GM21825 (cell line): ENCODE measurements at regions not wholly inside any gene's neighbourhood (a gene's known extent, or its start where the extent isn't known, plus 50 kb on each side); places are given as distances from the start of the nearest gene placed in this dataset.
"Not testable (repeated sequence)": the region's sequence is repeated elsewhere in the genome, so short reads cannot be mapped to it uniquely, and the experiment has no call there.

ENCODE experiments used
- ATAC-seq: cut with Tn5 transposase; IDR thresholded peaks from one replicate; pipeline ENCODE4 v1.9.1; 2021; ENCODE audit warnings: mild to moderate bottlenecking, moderate library complexity; ENCODE audit not compliant: unreplicated experiment

DNA sequence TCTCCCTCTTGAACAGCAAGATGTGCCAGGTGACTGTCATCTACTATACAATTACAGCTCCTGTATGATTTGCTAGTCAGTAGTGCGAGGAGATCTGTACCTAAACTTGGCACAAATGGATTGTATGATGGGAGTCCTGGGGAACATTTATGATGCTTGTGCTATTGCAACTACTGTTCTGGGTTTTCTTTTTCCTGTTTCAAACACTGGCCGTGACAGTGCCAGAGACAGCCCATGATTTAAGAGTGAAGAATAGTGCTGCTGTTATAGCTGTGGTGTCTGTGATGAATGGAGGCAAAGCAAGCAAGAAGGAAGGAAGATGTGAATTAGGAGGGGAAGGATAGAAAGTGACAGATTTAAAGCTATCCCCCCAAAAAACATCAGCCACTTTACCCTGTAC is 1868.9 kb downstream of the PCDH7 start:
- no peak for ATAC-seq

DNA sequence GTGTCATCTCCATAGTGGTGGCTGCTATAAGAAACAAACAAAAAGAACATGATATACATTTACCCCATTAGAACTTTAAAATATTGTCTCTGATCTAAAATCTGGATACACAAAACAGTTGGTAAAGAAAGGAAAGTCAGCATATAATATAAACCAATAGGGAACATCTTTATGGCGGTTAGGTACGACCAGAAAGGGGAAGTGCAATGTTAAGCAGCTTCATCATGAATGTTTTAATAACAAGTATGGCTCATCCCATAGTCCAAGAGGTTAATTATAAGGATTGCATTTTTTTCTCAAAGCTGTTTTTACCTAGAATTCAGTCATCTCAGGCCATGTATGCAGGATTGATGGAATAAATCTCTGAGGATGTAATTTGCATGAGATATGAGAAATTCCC is 1869.7 kb downstream of the PCDH7 start:
- no peak for ATAC-seq

DNA sequence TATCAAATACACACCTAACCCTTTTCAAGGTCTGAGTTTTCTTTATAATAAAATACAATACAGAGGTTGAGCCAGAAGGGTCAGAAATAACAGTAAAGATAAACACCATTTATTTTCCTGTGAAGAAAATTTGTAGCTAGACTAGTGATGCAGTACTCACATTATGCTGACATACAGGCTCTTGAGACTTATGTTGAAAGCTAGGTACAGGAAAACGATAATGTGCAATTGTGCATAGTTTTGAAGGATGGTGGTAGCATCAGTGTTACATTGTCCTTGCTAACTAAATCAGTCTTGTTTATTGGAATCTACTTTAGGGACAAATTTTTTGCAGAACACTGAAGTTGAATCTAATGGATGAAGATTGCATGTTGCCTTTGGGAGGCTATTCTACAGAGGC is 1877.2 kb downstream of the PCDH7 start:
- ATAC-seq = no peak

GRCh38 chr4:32601848-32602247 is 1881.7 kb downstream of the PCDH7 start:
- no peak for ATAC-seq

DNA sequence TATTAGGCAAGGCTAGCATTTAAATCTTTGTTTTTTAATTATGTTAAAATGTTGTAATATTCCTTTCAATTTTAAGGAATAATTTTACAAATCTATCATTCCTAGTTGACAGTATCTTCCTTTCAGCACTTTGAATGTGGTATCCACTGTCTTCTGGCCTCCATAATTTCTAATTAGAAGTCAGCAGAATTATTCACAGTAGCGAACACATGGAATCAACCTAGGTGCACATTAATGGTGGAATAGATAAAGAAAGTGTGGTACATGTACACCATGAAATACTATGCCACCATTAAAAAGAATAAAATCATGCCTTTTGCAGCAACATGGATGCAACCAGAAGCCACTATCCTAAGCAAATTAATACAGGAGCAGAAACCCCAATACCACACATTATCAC is 1887.8 kb downstream of the PCDH7 start:
- no peak for ATAC-seq

DNA sequence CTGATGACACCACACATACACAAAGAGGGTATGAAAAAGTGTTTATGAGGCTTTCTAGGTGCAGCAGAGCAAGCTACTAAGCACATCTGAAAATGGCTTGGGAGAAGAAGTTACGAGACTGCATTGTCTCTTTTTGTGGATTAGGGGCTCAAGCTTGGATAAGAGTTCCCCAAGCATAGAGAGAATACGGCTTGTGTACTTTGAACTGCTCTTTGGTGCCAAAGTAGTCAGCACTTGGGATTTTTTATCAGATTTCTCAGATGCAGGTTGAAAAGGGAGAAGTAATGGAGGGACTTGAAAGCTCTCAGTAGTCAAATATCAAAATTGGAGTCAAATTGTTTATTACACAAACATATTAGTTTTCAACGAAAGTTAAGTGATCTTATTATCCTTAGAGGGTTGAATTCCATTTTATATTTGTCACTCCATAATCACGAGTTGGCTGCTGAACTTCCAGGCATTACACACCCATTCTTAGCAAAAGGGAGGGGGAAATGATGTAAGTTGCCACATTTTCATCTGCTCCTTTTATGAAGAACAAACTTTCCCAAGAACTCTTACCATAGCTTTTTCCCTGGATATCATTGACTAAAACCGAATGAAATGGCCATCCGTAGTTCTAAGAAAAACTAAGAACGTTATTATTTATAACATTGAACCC is 1904.9 kb downstream of the PCDH7 start:
- no peak for ATAC-seq

- no peak for ATAC-seq
These were observed 1905.6 kb downstream of the PCDH7 start for GRCh38 chr4:32625687-32626337.

DNA sequence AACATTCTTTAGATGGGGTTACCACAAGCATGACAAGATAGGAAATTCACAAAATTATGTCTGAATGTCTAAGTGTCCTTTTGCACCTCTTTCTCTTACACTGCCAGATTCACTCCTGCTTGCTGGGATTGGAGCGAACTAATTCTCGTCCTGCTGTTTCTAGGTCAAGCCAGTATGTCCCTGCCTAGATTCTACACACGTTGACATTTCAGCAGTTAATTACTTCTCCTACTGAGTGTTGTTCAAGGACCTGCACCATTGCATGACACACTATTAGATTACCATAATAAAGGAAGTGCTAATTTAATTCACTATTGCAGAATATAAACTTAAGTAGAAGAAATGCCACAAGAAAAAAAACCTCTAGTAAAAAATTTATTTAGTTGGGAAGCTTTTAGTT is 1911.7 kb downstream of the PCDH7 start:
- ATAC-seq = no peak

DNA sequence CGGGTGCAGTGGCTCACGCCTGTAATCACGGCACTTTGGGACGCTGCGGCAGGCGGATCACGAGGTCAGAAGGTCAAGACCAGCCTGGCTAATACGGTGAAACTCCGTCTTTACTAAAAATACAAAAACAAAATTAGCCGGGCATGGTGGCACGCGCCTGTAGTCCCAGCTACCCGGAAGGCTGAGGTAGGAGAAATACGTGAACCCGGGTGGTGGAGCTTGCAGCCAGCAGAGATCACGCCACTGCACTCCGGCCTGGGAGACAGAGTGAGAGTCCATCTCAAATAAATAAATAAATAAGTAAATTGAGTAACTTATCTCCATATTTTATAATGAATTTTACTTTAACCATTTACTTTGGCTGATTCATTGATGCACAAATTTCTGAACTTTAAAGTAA is 1913.3 kb downstream of the PCDH7 start:
- no peak for ATAC-seq

- ATAC-seq = no peak
These were observed 1925.5 kb downstream of the PCDH7 start for GRCh38 chr4:32645653-32646052.

- no peak for ATAC-seq
These were observed 1937.8 kb downstream of the PCDH7 start for GRCh38 chr4:32658019-32658418.

GRCh38 chr4:32661229-32661628 is 1941.1 kb downstream of the PCDH7 start:
- ATAC-seq = no peak

DNA sequence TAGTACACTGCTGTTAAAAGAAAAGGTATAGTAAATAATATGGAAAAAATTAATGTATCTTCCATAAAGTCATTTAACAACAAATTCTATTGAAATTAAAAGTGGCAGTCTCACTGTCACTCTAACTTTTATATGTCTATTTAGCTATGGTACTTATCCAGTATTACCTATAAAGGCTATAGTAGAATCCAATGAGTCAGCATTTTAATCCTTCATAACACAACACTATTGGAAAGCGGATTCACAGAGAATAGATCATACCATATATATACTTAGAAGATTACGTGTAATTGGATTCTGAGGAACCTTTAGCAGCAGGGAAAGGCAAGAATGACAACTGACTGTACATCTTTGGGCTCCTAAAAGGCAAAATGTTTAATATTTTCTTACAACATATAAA is 1942.6 kb downstream of the PCDH7 start:
- ATAC-seq = no peak

GRCh38 chr4:32672359-32672758 is 1952.2 kb downstream of the PCDH7 start:
- ATAC-seq = no peak

- no peak for ATAC-seq
These were observed 1960.8 kb downstream of the PCDH7 start for GRCh38 chr4:32680946-32681345.

- no peak for ATAC-seq
These were observed 1964.0 kb downstream of the PCDH7 start for GRCh38 chr4:32684160-32684559.

GRCh38 chr4:32686123-32686522 is 1966.0 kb downstream of the PCDH7 start:
- no peak for ATAC-seq

DNA sequence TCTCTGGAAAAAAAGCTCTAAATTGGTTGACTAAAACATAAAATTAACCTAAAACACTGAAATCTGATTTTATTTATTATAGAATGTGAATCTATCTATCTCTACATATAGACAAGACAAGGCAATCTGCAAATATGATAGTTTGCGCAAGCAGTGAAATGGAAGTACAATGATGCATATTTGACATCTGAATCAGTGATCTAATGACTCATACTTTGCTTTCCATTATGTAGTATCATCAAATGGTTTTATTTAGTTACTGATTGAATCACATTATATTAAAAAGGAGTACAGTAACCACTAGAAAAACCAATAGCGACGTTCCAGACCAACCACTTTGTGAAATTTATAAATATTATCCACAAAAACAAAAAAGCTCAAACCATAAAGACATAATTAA is 1969.3 kb downstream of the PCDH7 start:
- no peak for ATAC-seq

DNA sequence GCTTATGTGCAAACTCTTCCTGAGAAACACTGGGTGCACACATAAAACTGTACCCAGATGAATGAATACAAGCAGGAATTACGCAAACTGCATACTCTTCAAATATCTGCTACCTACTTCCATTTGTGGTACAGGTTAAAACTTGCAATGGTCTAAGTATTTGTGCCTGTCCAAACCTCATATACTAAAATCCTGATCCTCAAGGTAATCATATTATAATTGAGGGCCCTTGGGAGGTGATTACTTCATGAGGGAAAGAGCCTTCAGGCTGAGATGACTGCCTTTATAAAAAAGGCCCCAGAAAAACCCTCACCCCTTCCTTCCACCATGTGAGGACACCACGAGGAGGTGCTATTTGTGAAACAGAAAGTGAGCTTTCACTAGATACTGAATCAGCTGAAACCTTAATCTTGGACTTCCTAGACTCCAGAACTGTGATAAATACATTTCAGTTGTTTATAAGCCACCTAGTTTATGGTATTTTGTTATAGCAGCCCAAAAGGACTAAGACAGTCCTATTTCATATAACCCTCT is 1977.2 kb downstream of the PCDH7 start:
- ATAC-seq = no peak

DNA sequence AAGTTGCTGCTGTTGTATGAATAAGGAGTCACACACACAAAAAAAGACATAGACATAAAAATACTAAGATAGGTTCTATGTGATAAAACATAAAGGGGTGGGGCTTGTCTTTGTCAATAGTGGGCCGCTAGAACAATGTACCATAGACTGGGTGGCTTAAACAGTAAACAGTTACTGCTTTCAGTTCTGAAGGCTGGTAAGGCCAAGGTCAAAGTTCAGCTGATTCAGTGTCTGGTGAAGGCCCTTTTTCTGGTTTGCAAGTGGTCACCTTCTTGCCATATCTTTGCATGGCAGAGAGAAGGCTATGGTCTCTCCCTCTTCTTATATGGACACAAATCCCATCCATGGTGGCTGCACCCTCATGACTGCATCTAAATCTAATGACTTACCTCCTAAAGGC is 1980.7 kb downstream of the PCDH7 start:
- no peak for ATAC-seq

DNA sequence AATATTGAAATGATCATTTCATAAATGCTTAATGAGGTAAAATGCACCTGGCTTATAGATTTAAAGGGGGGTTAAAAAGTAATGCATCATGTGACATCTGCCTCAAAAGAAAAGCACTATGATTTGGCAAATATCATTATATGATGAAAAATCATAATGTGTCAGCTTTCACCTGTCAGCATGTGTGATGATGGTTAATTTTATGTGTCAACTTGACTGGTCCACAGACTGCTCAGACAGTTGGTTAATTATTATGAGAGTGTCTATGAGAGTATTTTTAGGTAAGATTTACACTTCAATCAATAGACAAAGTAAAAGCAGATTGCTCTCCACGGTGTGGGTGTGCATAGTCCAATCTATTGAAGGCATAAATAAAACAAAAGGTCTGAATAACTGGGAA is 1986.7 kb downstream of the PCDH7 start:
- no peak for ATAC-seq

GRCh38 chr4:32716090-32716620 is 1996.0 kb downstream of the PCDH7 start:
- not testable (repeated sequence) for ATAC-seq
